Testis (tissue), 2 donors: ENCODE measurements at regions not wholly inside any gene's neighbourhood (a gene's known extent, or its start where the extent isn't known, plus 50 kb on each side); places are given as distances from the start of the nearest gene placed in this dataset.

Experiments
- POLR2A ChIP-seq: fragments of 450-650 bp; IDR thresholded peaks from one replicate; pipeline ENCODE4 v1.6.1; 2017; ENCODE audit warnings: antibody characterized with exemption, mild to moderate bottlenecking, moderate library complexity
- TF ChIP-seq, protein P1 (sequence below), 3 experiments: fragments of 450-650 bp in 2 of 3; fragments of 200-600 bp in 1 of 3; sonication (generic) in 1 of 3; IDR thresholded peaks; one replicate each; pipeline ENCODE4 v1.5.1; 2016 to 2019; ENCODE audit warnings: antibody characterized with exemption in 3 of 3, mild to moderate bottlenecking in 2 of 3, moderate library complexity in 1 of 3

DNA sequence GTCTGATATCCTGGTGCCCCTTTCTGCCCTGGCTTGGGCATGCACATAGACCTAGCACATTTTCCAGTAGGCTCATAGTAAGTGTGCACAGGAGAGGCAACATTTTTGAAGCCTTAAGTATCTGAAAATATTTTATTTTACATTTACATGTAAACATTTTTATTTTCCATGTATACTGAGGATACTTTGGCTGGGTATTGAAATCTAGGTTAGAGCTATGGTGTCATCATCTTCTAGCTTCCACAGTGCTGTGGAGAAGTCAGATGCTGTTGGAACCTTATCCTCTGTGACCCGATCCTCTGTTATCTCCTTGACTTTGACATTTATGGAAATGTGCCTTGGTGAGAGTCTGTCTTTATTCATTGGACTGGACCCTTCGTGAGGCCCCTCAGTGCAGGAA is 74.1 kb downstream of the PLXNA1 start:
- TF ChIP-seq, protein P1, sequence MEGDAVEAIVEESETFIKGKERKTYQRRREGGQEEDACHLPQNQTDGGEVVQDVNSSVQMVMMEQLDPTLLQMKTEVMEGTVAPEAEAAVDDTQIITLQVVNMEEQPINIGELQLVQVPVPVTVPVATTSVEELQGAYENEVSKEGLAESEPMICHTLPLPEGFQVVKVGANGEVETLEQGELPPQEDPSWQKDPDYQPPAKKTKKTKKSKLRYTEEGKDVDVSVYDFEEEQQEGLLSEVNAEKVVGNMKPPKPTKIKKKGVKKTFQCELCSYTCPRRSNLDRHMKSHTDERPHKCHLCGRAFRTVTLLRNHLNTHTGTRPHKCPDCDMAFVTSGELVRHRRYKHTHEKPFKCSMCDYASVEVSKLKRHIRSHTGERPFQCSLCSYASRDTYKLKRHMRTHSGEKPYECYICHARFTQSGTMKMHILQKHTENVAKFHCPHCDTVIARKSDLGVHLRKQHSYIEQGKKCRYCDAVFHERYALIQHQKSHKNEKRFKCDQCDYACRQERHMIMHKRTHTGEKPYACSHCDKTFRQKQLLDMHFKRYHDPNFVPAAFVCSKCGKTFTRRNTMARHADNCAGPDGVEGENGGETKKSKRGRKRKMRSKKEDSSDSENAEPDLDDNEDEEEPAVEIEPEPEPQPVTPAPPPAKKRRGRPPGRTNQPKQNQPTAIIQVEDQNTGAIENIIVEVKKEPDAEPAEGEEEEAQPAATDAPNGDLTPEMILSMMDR (IDR thresholded peaks at IDR 0.05) = no peak
- TF ChIP-seq POLR2A = no peak
